ENCODE measurements at regions not wholly inside any gene's neighbourhood (a gene's known extent, or its start where the extent isn't known, plus 50 kb on each side); places are given as distances from the start of the nearest gene placed in this dataset.

- Histone ChIP-seq H3K9me3 (ENCODE audit: control insufficient read depth in 2 of 2, insufficient read depth in 1 of 2, low read depth in 1 of 2, low read length in 1 of 2) (no peaks in the 10 kb centered on the region), H3K36me3 (ENCODE audit: control insufficient read depth in 2 of 2, insufficient read depth in 2 of 2, low read length in 1 of 2) (no peaks in the 10 kb centered on the region), H3K4me1 (ENCODE audit: control insufficient read depth in 2 of 2, insufficient read depth in 2 of 2, low read length in 1 of 2) (no peaks in the 10 kb centered on the region), H3K27me3 (ENCODE audit: control insufficient read depth in 1 of 2, insufficient read depth in 2 of 2, low read length in 2 of 2) (peaks cover 0 to 2% of the 10 kb centered on the region in 2 donors), H3K27ac (ENCODE audit: low read depth in 2 of 2, low read length in 1 of 2) (no peak overlapping the region), H3K4me3 (ENCODE audit: low read depth in 1 of 2, low read length in 2 of 2) (no peak overlapping the region)
- 97 to 98% methylated on average over 1 of the region's 1 CpG for WGBS, 2 donors
Observed at GRCh38 chr9:118108971-118109370, 404.8 kb downstream of the TLR4 start.

GRCh38 chr9:118109542-118109941 is 405.3 kb downstream of the TLR4 start:
- 52 to 64% methylated on average over 3 of the region's 3 CpGs for WGBS, 2 donors
- no peaks in the 10 kb centered on the region for H3K4me1 ChIP-seq (ENCODE audit: control insufficient read depth in 2 of 2, insufficient read depth in 2 of 2, low read length in 1 of 2)
- H3K27ac ChIP-seq (ENCODE audit: low read depth in 2 of 2, low read length in 1 of 2) = no peak overlapping the region
- H3K4me3 ChIP-seq (ENCODE audit: low read depth in 1 of 2, low read length in 2 of 2) = no peak overlapping the region
- no peaks in the 10 kb centered on the region for H3K36me3 ChIP-seq (ENCODE audit: control insufficient read depth in 2 of 2, insufficient read depth in 2 of 2, low read length in 1 of 2)
- H3K9me3 ChIP-seq (ENCODE audit: control insufficient read depth in 2 of 2, insufficient read depth in 1 of 2, low read depth in 1 of 2, low read length in 1 of 2) = no peaks in the 10 kb centered on the region
- peaks cover 0 to 2% of the 10 kb centered on the region in 2 donors for H3K27me3 ChIP-seq (ENCODE audit: control insufficient read depth in 1 of 2, insufficient read depth in 2 of 2, low read length in 2 of 2)

- 41 to 59% methylated on average over 2 of the region's 2 CpGs for WGBS, 2 donors
- peaks cover 0 to 2% of the 10 kb centered on the region in 2 donors for H3K9me3 ChIP-seq (ENCODE audit: control insufficient read depth in 2 of 2, insufficient read depth in 1 of 2, low read depth in 1 of 2, low read length in 1 of 2)
- no peaks in the 10 kb centered on the region for H3K27me3 ChIP-seq (ENCODE audit: control insufficient read depth in 1 of 2, insufficient read depth in 2 of 2, low read length in 2 of 2)
- no peaks in the 10 kb centered on the region for H3K4me1 ChIP-seq (ENCODE audit: control insufficient read depth in 2 of 2, insufficient read depth in 2 of 2, low read length in 1 of 2)
- no peak overlapping the region for H3K27ac ChIP-seq (ENCODE audit: low read depth in 2 of 2, low read length in 1 of 2)
- no peak overlapping the region for H3K4me3 ChIP-seq (ENCODE audit: low read depth in 1 of 2, low read length in 2 of 2)
- no peaks in the 10 kb centered on the region for H3K36me3 ChIP-seq (ENCODE audit: control insufficient read depth in 2 of 2, insufficient read depth in 2 of 2, low read length in 1 of 2)
Observed at GRCh38 chr9:118121361-118121760, 417.2 kb downstream of the TLR4 start.

GRCh38 chr9:118128313-118128712 is 424.1 kb downstream of the TLR4 start:
- 66 to 90% methylated on average over 2 of the region's 2 CpGs for whole genome bisulfite sequencing, 2 donors
- Histone ChIP-seq H3K9me3 (ENCODE audit: control insufficient read depth in 2 of 2, insufficient read depth in 1 of 2, low read depth in 1 of 2, low read length in 1 of 2) (peaks cover 3 to 9% of the 10 kb centered on the region in 2 donors), H3K4me3 (ENCODE audit: low read depth in 1 of 2, low read length in 2 of 2) (no peak overlapping the region), H3K27ac (ENCODE audit: low read depth in 2 of 2, low read length in 1 of 2) (no peak overlapping the region), H3K36me3 (ENCODE audit: control insufficient read depth in 2 of 2, insufficient read depth in 2 of 2, low read length in 1 of 2) (no peaks in the 10 kb centered on the region), H3K27me3 (ENCODE audit: control insufficient read depth in 1 of 2, insufficient read depth in 2 of 2, low read length in 2 of 2) (no peaks in the 10 kb centered on the region), H3K4me1 (ENCODE audit: control insufficient read depth in 2 of 2, insufficient read depth in 2 of 2, low read length in 1 of 2) (no peaks in the 10 kb centered on the region)

GRCh38 chr9:118129541-118129940 is 425.3 kb downstream of the TLR4 start:
- Histone ChIP-seq H3K4me1 (ENCODE audit: control insufficient read depth in 2 of 2, insufficient read depth in 2 of 2, low read length in 1 of 2) (no peaks in the 10 kb centered on the region), H3K36me3 (ENCODE audit: control insufficient read depth in 2 of 2, insufficient read depth in 2 of 2, low read length in 1 of 2) (no peaks in the 10 kb centered on the region), H3K4me3 (ENCODE audit: low read depth in 1 of 2, low read length in 2 of 2) (no peak overlapping the region), H3K27ac (ENCODE audit: low read depth in 2 of 2, low read length in 1 of 2) (no peak overlapping the region), H3K27me3 (ENCODE audit: control insufficient read depth in 1 of 2, insufficient read depth in 2 of 2, low read length in 2 of 2) (no peaks in the 10 kb centered on the region), H3K9me3 (ENCODE audit: control insufficient read depth in 2 of 2, insufficient read depth in 1 of 2, low read depth in 1 of 2, low read length in 1 of 2) (peaks cover 3 to 9% of the 10 kb centered on the region in 2 donors)
- WGBS, 2 donors = 70% methylated on average over 3 of the region's 3 CpGs

GRCh38 chr9:118148990-118149389 is 444.8 kb downstream of the TLR4 start:
- no peaks in the 10 kb centered on the region for H3K4me1 ChIP-seq (ENCODE audit: control insufficient read depth in 2 of 2, insufficient read depth in 2 of 2, low read length in 1 of 2)
- H3K27me3 ChIP-seq (ENCODE audit: control insufficient read depth in 1 of 2, insufficient read depth in 2 of 2, low read length in 2 of 2) = no peaks in the 10 kb centered on the region
- H3K36me3 ChIP-seq (ENCODE audit: control insufficient read depth in 2 of 2, insufficient read depth in 2 of 2, low read length in 1 of 2) = no peaks in the 10 kb centered on the region
- WGBS, 2 donors = 77 to 89% methylated on average over 1 of the region's 1 CpG
- no peak overlapping the region for H3K4me3 ChIP-seq (ENCODE audit: low read depth in 1 of 2, low read length in 2 of 2)
- no peak overlapping the region for H3K27ac ChIP-seq (ENCODE audit: low read depth in 2 of 2, low read length in 1 of 2)
- H3K9me3 ChIP-seq (ENCODE audit: control insufficient read depth in 2 of 2, insufficient read depth in 1 of 2, low read depth in 1 of 2, low read length in 1 of 2) = no peaks in the 10 kb centered on the region

GRCh38 chr9:118156846-118157245 is 452.6 kb downstream of the TLR4 start:
- H3K4me1 ChIP-seq (ENCODE audit: control insufficient read depth in 2 of 2, insufficient read depth in 2 of 2, low read length in 1 of 2) = no peaks in the 10 kb centered on the region
- H3K27me3 ChIP-seq (ENCODE audit: control insufficient read depth in 1 of 2, insufficient read depth in 2 of 2, low read length in 2 of 2) = no peaks in the 10 kb centered on the region
- H3K4me3 ChIP-seq (ENCODE audit: low read depth in 1 of 2, low read length in 2 of 2) = no peak overlapping the region
- no peaks in the 10 kb centered on the region for H3K9me3 ChIP-seq (ENCODE audit: control insufficient read depth in 2 of 2, insufficient read depth in 1 of 2, low read depth in 1 of 2, low read length in 1 of 2)
- H3K27ac ChIP-seq (ENCODE audit: low read depth in 2 of 2, low read length in 1 of 2) = no peak overlapping the region
- 70 to 74% methylated on average over 6 of the region's 6 CpGs for WGBS, 2 donors
- no peaks in the 10 kb centered on the region for H3K36me3 ChIP-seq (ENCODE audit: control insufficient read depth in 2 of 2, insufficient read depth in 2 of 2, low read length in 1 of 2)

- no peaks in the 10 kb centered on the region for H3K27me3 ChIP-seq (ENCODE audit: control insufficient read depth in 1 of 2, insufficient read depth in 2 of 2, low read length in 2 of 2)
- 78 to 86% methylated on average over 3 of the region's 3 CpGs for WGBS, 2 donors
- no peaks in the 10 kb centered on the region for H3K9me3 ChIP-seq (ENCODE audit: control insufficient read depth in 2 of 2, insufficient read depth in 1 of 2, low read depth in 1 of 2, low read length in 1 of 2)
Observed at GRCh38 chr9:118162716-118163115, 458.5 kb downstream of the TLR4 start.

GRCh38 chr9:118163751-118164150 is 459.5 kb downstream of the TLR4 start:
- Histone ChIP-seq H3K9me3 (ENCODE audit: control insufficient read depth in 2 of 2, insufficient read depth in 1 of 2, low read depth in 1 of 2, low read length in 1 of 2) (no peaks in the 10 kb centered on the region), H3K27ac (ENCODE audit: low read depth in 2 of 2, low read length in 1 of 2) (no peak overlapping the region), H3K4me3 (ENCODE audit: low read depth in 1 of 2, low read length in 2 of 2) (no peak overlapping the region), H3K4me1 (ENCODE audit: control insufficient read depth in 2 of 2, insufficient read depth in 2 of 2, low read length in 1 of 2) (no peaks in the 10 kb centered on the region), H3K27me3 (ENCODE audit: control insufficient read depth in 1 of 2, insufficient read depth in 2 of 2, low read length in 2 of 2) (no peaks in the 10 kb centered on the region), H3K36me3 (ENCODE audit: control insufficient read depth in 2 of 2, insufficient read depth in 2 of 2, low read length in 1 of 2) (no peaks in the 10 kb centered on the region)
- WGBS, 2 donors = 75 to 79% methylated on average over 2 of the region's 2 CpGs

More at GRCh38 chr9:118162716-118163115, 458.5 kb downstream of the TLR4 start:
- no peak overlapping the region for H3K4me3 ChIP-seq (ENCODE audit: low read depth in 1 of 2, low read length in 2 of 2)
- no peaks in the 10 kb centered on the region for H3K4me1 ChIP-seq (ENCODE audit: control insufficient read depth in 2 of 2, insufficient read depth in 2 of 2, low read length in 1 of 2)
- H3K27ac ChIP-seq (ENCODE audit: low read depth in 2 of 2, low read length in 1 of 2) = no peak overlapping the region
- no peaks in the 10 kb centered on the region for H3K36me3 ChIP-seq (ENCODE audit: control insufficient read depth in 2 of 2, insufficient read depth in 2 of 2, low read length in 1 of 2)

- Histone ChIP-seq H3K27ac (ENCODE audit: low read depth in 2 of 2, low read length in 1 of 2) (no peak overlapping the region), H3K36me3 (ENCODE audit: control insufficient read depth in 2 of 2, insufficient read depth in 2 of 2, low read length in 1 of 2) (no peaks in the 10 kb centered on the region), H3K27me3 (ENCODE audit: control insufficient read depth in 1 of 2, insufficient read depth in 2 of 2, low read length in 2 of 2) (no peaks in the 10 kb centered on the region), H3K9me3 (ENCODE audit: control insufficient read depth in 2 of 2, insufficient read depth in 1 of 2, low read depth in 1 of 2, low read length in 1 of 2) (no peaks in the 10 kb centered on the region), H3K4me3 (ENCODE audit: low read depth in 1 of 2, low read length in 2 of 2) (no peak overlapping the region), H3K4me1 (ENCODE audit: control insufficient read depth in 2 of 2, insufficient read depth in 2 of 2, low read length in 1 of 2) (no peaks in the 10 kb centered on the region)
- WGBS, 2 donors = 70 to 79% methylated on average over 1 of the region's 1 CpG
Observed at GRCh38 chr9:118165451-118165850, 461.2 kb downstream of the TLR4 start.
